OCI-M1 (cell line): ENCODE measurements at regions not wholly inside any gene's neighbourhood (a gene's known extent, or its start where the extent isn't known, plus 50 kb on each side); places are given as distances from the start of the nearest gene placed in this dataset.

Experiments used
- DNase-seq: peaks from one replicate; lab custom pipeline; 2025; lab: John Stamatoyannopoulos, UW

GRCh38 chr17:72021417-72022041 is 99.3 kb upstream of the SOX9 start:
- no peak for DNase-seq

GRCh38 chr17:72022328-72023275 is 98.2 kb upstream of the SOX9 start:
- no peak for DNase-seq

GRCh38 chr17:72024457-72024856 is 96.4 kb upstream of the SOX9 start:
- DNase-seq = no peak

- DNase-seq = no peak
Observed at GRCh38 chr17:72025113-72025512, 95.7 kb upstream of the SOX9 start.

- DNase-seq = no peak
Observed at GRCh38 chr17:72030067-72030899, 90.5 kb upstream of the SOX9 start.

- DNase-seq = no peak
Observed at GRCh38 chr17:72031219-72031884, 89.5 kb upstream of the SOX9 start.

- no peak for DNase-seq
Observed at GRCh38 chr17:72033334-72033733, 87.5 kb upstream of the SOX9 start.

GRCh38 chr17:72034000-72034399 is 86.8 kb upstream of the SOX9 start:
- no peak for DNase-seq

GRCh38 chr17:72038427-72038826 is 82.4 kb upstream of the SOX9 start:
- DNase-seq = no peak

- no peak for DNase-seq
Observed at GRCh38 chr17:72039490-72039889, 81.3 kb upstream of the SOX9 start.

GRCh38 chr17:72046178-72046577 is 74.6 kb upstream of the SOX9 start:
- no peak for DNase-seq

- DNase-seq = no peak
Observed at GRCh38 chr17:72046643-72047612, 73.9 kb upstream of the SOX9 start.

- DNase-seq = no peak
Observed at GRCh38 chr17:72049914-72050313, 70.9 kb upstream of the SOX9 start.

- no peak for DNase-seq
Observed at GRCh38 chr17:72053036-72053435, 67.8 kb upstream of the SOX9 start.

GRCh38 chr17:72053449-72053848 is 67.4 kb upstream of the SOX9 start:
- no peak for DNase-seq

GRCh38 chr17:72056155-72056554 is 64.7 kb upstream of the SOX9 start:
- no peak for DNase-seq

GRCh38 chr17:72056727-72057290 is 64.0 kb upstream of the SOX9 start:
- DNase-seq = no peak

- no peak for DNase-seq
Observed at GRCh38 chr17:72060084-72060483, 60.7 kb upstream of the SOX9 start.

- no peak for DNase-seq
Observed at GRCh38 chr17:72063262-72063661, 57.6 kb upstream of the SOX9 start.

- no peak for DNase-seq
Observed at GRCh38 chr17:72063756-72064450, 56.9 kb upstream of the SOX9 start.
